Neural progenitor cell (in vitro differentiated cells): ENCODE measurements at regions not wholly inside any gene's neighbourhood (a gene's known extent, or its start where the extent isn't known, plus 50 kb on each side); places are given as distances from the start of the nearest gene placed in this dataset.

Experiments used
- DNase-seq: peaks from one replicate; pipeline ENCODE4 v3.0.0-alpha.2; 2016; ENCODE audit warnings: low spot score
- H2AFZ ChIP-seq: fragments of 200-600 bp; sonication (generic); replicated peaks from 2 replicates; pipeline ENCODE4 v1.6.1; 2016; ENCODE audit warnings: antibody characterized with exemption
- H3F3A ChIP-seq: fragments of 200-600 bp; sonication (generic); 2 replicates; pipeline ENCODE4 v1.6.1; 2016; ENCODE audit warnings: antibody characterized with exemption, low read depth
- H3K27ac ChIP-seq: fragments of 200-600 bp; sonication (generic); 2 replicates; pipeline ENCODE4 v1.5.1; 2016; ENCODE audit warnings: mild to moderate bottlenecking
- H3K27me3 ChIP-seq: fragments of 200-600 bp; sonication (generic); 2 replicates; pipeline ENCODE4 v1.6.1; 2016; ENCODE audit warnings: mild to moderate bottlenecking, moderate library complexity
- H3K36me3 ChIP-seq: fragments of 200-600 bp; sonication (generic); 2 replicates; pipeline ENCODE4 v1.5.1; 2016
- H3K4me1 ChIP-seq: fragments of 200-600 bp; sonication (generic); 2 replicates; pipeline ENCODE4 v1.6.1; 2016; ENCODE audit warnings: mixed run types
- H3K4me2 ChIP-seq: fragments of 200-600 bp; sonication (generic); 2 replicates; pipeline ENCODE4 v1.6.1; 2016
- H3K4me3 ChIP-seq: fragments of 200-600 bp; sonication (generic); 2 replicates; pipeline ENCODE4 v1.5.1; 2016
- H3K79me2 ChIP-seq: fragments of 200-600 bp; sonication (generic); 2 replicates; pipeline ENCODE4 v1.6.1; 2016; ENCODE audit warnings: low read depth
- H3K9ac ChIP-seq: fragments of 200-600 bp; sonication (generic); 2 replicates; pipeline ENCODE4 v1.6.1; 2016
- H3K9me3 ChIP-seq: fragments of 200-600 bp; sonication (generic); 2 replicates; pipeline ENCODE4 v1.5.1; 2016; ENCODE audit warnings: low read depth
- H4K20me1 ChIP-seq: fragments of 200-600 bp; sonication (generic); 2 replicates; pipeline ENCODE4 v1.6.1; 2016; ENCODE audit warnings: low read depth
- H3K27ac Mint-ChIP-seq: 3 replicates; pipeline ENCODE4 v1.8.0; 2021; ENCODE audit warnings: mixed read lengths
- H3K27me3 Mint-ChIP-seq: 2 replicates; pipeline ENCODE4 v1.8.0; 2022; ENCODE audit warnings: low read depth, mild to moderate bottlenecking, inconsistent platforms, moderate library complexity, mixed read lengths; ENCODE audit not compliant: insufficient read depth
- H3K36me3 Mint-ChIP-seq: 3 replicates; pipeline ENCODE4 v1.8.0; 2021; ENCODE audit warnings: mixed read lengths
- H3K4me1 Mint-ChIP-seq: 3 replicates; pipeline ENCODE4 v1.8.0; 2021; ENCODE audit warnings: mixed read lengths
- H3K4me3 Mint-ChIP-seq: 3 replicates; pipeline ENCODE4 v1.8.0; 2021; ENCODE audit warnings: mild to moderate bottlenecking, moderate library complexity, mixed read lengths
- H3K9me3 Mint-ChIP-seq: 3 replicates; pipeline ENCODE4 v1.8.0; 2020; ENCODE audit warnings: mixed read lengths
- EZH2 ChIP-seq: fragments of 200-600 bp; sonication (generic); IDR thresholded peaks from 2 replicates; pipeline ENCODE4 v1.6.1; 2017; ENCODE audit warnings: antibody characterized with exemption, mild to moderate bottlenecking, moderate library complexity
- EZH2phosphoT487 ChIP-seq: fragments of 200-600 bp; sonication (generic); IDR thresholded peaks from 2 replicates; pipeline ENCODE4 v1.6.1; 2017; ENCODE audit warnings: antibody characterized with exemption
- TF ChIP-seq, protein P1 (sequence below): fragments of 200-600 bp; sonication (generic); IDR thresholded peaks from 2 replicates; pipeline ENCODE4 v1.5.1; 2017; ENCODE audit warnings: antibody characterized with exemption, mild to moderate bottlenecking

DNA sequence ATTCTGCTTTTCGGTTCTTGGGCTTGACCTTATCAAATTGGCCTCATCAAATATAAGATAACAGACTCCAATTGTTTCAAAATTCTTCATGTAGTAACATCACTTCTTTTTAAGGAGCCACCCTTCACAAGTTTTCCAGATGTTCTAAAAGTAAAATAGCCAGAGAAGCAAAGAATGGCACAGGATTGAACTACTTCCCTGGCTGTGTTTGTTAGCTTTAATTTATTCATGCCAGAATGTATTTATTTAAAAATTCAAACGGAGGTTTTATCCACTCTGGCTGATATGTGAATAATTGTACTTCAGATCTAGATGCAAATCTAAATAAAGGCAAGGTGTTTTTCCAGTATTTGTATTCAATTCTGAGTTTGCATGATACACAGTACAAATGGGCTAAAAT lies 581.3 kb upstream of the TENM3 start:
- Histone ChIP-seq H3K79me2 (no peaks in the 10 kb centered on the region), H3K27ac (no peak overlapping the region), H3K36me3 (no peaks in the 10 kb centered on the region), H4K20me1 (no peaks in the 10 kb centered on the region), H3K27me3 (no peaks in the 10 kb centered on the region), H3K4me2 (no peak overlapping the region), H3K9ac (no peak overlapping the region), H3K4me3 (no peak overlapping the region), H3F3A (no peaks in the 10 kb centered on the region), H2AFZ (no peak overlapping the region), H3K9me3 (no peaks in the 10 kb centered on the region), H3K4me1 (no peaks in the 10 kb centered on the region)
- DNase-seq: no peak
- H3K36me3 Mint-ChIP-seq: no peaks in the 10 kb centered on the region
- H3K27me3 Mint-ChIP-seq: no peaks in the 10 kb centered on the region
- H3K9me3 Mint-ChIP-seq: no peaks in the 10 kb centered on the region
- peaks cover 16% of the 10 kb centered on the region for H3K4me1 Mint-ChIP-seq
- H3K4me3 Mint-ChIP-seq: no peak overlapping the region
- H3K27ac Mint-ChIP-seq: no peak overlapping the region
- TF ChIP-seq EZH2: no peak
- TF ChIP-seq EZH2phosphoT487: no peak
- TF ChIP-seq, protein P1, sequence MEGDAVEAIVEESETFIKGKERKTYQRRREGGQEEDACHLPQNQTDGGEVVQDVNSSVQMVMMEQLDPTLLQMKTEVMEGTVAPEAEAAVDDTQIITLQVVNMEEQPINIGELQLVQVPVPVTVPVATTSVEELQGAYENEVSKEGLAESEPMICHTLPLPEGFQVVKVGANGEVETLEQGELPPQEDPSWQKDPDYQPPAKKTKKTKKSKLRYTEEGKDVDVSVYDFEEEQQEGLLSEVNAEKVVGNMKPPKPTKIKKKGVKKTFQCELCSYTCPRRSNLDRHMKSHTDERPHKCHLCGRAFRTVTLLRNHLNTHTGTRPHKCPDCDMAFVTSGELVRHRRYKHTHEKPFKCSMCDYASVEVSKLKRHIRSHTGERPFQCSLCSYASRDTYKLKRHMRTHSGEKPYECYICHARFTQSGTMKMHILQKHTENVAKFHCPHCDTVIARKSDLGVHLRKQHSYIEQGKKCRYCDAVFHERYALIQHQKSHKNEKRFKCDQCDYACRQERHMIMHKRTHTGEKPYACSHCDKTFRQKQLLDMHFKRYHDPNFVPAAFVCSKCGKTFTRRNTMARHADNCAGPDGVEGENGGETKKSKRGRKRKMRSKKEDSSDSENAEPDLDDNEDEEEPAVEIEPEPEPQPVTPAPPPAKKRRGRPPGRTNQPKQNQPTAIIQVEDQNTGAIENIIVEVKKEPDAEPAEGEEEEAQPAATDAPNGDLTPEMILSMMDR: no peak

DNA sequence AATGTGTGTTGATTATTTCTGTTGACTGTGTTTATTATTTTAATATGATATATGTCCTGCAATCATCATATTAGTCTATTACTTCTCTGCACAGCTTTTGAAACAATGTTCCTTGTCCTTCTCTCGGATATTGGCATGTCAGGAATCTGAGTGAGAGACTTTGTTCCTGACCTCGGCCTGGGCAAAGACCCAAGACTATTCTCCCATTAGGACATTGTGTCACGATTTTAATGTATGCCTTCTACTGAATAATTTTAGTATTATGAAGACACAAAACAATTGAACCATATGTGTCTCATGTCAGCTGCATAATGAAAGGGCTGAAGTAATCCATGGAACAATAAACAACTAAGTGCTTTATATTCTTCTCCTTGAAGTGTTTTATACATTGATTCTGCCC lies 580.8 kb upstream of the TENM3 start:
- no peak for DNase-seq
- Histone ChIP-seq H3K9ac (no peak overlapping the region), H4K20me1 (no peaks in the 10 kb centered on the region), H3K9me3 (no peaks in the 10 kb centered on the region), H2AFZ (no peak overlapping the region), H3K4me1 (no peaks in the 10 kb centered on the region), H3K36me3 (no peaks in the 10 kb centered on the region), H3K4me3 (no peak overlapping the region), H3K27me3 (no peaks in the 10 kb centered on the region), H3F3A (no peaks in the 10 kb centered on the region), H3K4me2 (no peak overlapping the region), H3K79me2 (no peaks in the 10 kb centered on the region), H3K27ac (no peak overlapping the region)
- TF ChIP-seq EZH2 (no peak), EZH2phosphoT487 (no peak)
- TF ChIP-seq, protein P1: no peak
- no peak overlapping the region for H3K4me3 Mint-ChIP-seq
- no peaks in the 10 kb centered on the region for H3K27me3 Mint-ChIP-seq
- no peak overlapping the region for H3K27ac Mint-ChIP-seq
- H3K36me3 Mint-ChIP-seq: no peaks in the 10 kb centered on the region
- H3K9me3 Mint-ChIP-seq: no peaks in the 10 kb centered on the region
- H3K4me1 Mint-ChIP-seq: peaks cover 16% of the 10 kb centered on the region

DNA sequence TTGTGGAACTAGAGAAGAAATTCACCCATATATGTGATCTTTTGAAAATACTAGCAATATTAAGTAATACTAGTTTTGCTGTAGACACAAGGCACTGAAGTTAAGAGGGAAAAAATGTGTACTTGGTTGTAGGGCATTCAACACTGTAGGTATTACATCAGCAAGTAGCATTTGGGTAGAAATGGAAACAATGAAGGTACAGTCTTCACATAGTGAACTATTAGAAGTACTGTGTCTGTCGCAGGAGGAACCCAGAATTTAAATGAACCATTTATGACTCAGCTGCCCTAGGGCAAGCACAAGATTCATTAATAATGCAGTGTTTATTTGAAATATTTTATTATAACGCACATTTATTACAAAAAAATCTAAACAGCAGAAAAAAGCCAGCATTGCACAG lies 572.7 kb upstream of the TENM3 start:
- Mint-ChIP-seq H3K4me3 (no peak overlapping the region), H3K27me3 (no peaks in the 10 kb centered on the region), H3K27ac (no peak overlapping the region), H3K9me3 (no peaks in the 10 kb centered on the region), H3K36me3 (no peaks in the 10 kb centered on the region), H3K4me1 (peaks cover 7% of the 10 kb centered on the region)
- no peaks in the 10 kb centered on the region for H3F3A ChIP-seq
- H3K27ac ChIP-seq: no peak overlapping the region
- no peak overlapping the region for H3K4me3 ChIP-seq
- no peaks in the 10 kb centered on the region for H3K4me1 ChIP-seq
- no peak for DNase-seq
- no peaks in the 10 kb centered on the region for H3K27me3 ChIP-seq
- no peak overlapping the region for H3K4me2 ChIP-seq
- H3K9ac ChIP-seq: no peak overlapping the region
- no peaks in the 10 kb centered on the region for H3K36me3 ChIP-seq
- TF ChIP-seq EZH2 (no peak), EZH2phosphoT487 (no peak)
- TF ChIP-seq, protein P1: no peak
- no peak overlapping the region for H2AFZ ChIP-seq
- H3K9me3 ChIP-seq: no peaks in the 10 kb centered on the region
- no peaks in the 10 kb centered on the region for H4K20me1 ChIP-seq
- no peaks in the 10 kb centered on the region for H3K79me2 ChIP-seq

DNA sequence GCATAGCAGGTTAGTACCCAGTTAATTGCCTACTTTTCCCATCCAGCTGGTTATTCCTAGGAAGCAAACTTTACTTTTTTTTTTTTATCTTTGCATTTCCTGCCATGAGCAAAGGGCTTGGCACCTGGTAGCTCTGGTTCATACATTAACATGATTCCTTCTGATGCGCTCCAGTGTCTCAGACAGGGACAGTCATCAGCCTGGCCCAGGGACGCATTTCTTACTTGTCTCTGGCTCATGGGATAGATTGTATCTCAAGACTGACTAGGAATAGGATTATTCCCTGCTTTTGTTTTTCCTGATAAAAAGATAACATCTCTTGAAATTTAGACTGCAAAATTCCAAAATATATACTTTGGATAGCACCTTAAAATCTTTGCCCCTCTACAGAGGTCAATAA lies 571.5 kb upstream of the TENM3 start:
- Histone ChIP-seq H4K20me1 (no peaks in the 10 kb centered on the region), H3K9me3 (no peaks in the 10 kb centered on the region), H3K27me3 (no peaks in the 10 kb centered on the region), H3K36me3 (no peaks in the 10 kb centered on the region), H2AFZ (no peak overlapping the region), H3K9ac (no peak overlapping the region), H3F3A (no peaks in the 10 kb centered on the region), H3K4me3 (no peak overlapping the region), H3K4me2 (no peak overlapping the region), H3K27ac (no peak overlapping the region), H3K4me1 (no peaks in the 10 kb centered on the region), H3K79me2 (no peaks in the 10 kb centered on the region)
- Mint-ChIP-seq H3K27me3 (no peaks in the 10 kb centered on the region), H3K4me3 (no peak overlapping the region), H3K9me3 (no peaks in the 10 kb centered on the region), H3K4me1 (peaks cover 7% of the 10 kb centered on the region), H3K36me3 (no peaks in the 10 kb centered on the region), H3K27ac (no peak overlapping the region)
- no peak for DNase-seq
- TF ChIP-seq EZH2 (no peak), EZH2phosphoT487 (no peak)
- TF ChIP-seq, protein P1: no peak
